ENCODE measurements at regions not wholly inside any gene's neighbourhood (a gene's known extent, or its start where the extent isn't known, plus 50 kb on each side); places are given as distances from the start of the nearest gene placed in this dataset.

DNA sequence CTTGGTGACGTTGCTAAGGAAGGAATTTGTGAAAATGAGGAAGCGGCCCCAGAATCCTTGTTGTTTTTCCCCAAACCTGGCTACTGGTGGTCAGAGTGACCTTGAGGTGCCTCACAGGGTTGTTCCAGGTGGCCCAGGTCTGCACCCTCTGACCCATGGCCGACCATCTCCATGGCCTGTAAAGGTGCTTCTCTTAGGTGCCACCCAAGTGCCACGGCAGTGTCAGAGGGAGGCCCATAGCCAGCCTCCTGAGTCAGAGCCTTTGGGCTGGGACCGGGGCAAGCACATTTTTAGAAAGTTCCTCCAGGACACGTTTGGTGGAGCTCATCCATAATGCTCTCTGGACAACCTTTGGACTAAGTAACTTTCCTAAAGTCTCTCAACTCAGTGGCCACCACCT lies 83.9 kb upstream of the IRS2 start:
- H3K27me3 ChIP-seq = no peaks in the 10 kb centered on the region
- TF ChIP-seq POLR2A (IDR thresholded peaks at IDR 0.05) = no peak
- TF ChIP-seq POLR2AphosphoS5 (IDR thresholded peaks at IDR 0.05) = no peak
- no peak for TF ChIP-seq CTCF (IDR thresholded peaks at IDR 0.05)
- H3K27ac ChIP-seq = no peak overlapping the region
- no peaks in the 10 kb centered on the region for H3K4me1 ChIP-seq
- no peaks in the 10 kb centered on the region for H3K36me3 ChIP-seq
- no peak for DNase-seq (ENCODE audit: low spot score in 2 of 2)
- intact Hi-C loops (cut with DNase I; ENCODE audit: low total_unique reads) = no loop called here
- H3K9me3 ChIP-seq = no peaks in the 10 kb centered on the region
- H3K4me3 ChIP-seq = peak overlapping the region in 2 of 3 donors; percentile 41 to 50

DNA sequence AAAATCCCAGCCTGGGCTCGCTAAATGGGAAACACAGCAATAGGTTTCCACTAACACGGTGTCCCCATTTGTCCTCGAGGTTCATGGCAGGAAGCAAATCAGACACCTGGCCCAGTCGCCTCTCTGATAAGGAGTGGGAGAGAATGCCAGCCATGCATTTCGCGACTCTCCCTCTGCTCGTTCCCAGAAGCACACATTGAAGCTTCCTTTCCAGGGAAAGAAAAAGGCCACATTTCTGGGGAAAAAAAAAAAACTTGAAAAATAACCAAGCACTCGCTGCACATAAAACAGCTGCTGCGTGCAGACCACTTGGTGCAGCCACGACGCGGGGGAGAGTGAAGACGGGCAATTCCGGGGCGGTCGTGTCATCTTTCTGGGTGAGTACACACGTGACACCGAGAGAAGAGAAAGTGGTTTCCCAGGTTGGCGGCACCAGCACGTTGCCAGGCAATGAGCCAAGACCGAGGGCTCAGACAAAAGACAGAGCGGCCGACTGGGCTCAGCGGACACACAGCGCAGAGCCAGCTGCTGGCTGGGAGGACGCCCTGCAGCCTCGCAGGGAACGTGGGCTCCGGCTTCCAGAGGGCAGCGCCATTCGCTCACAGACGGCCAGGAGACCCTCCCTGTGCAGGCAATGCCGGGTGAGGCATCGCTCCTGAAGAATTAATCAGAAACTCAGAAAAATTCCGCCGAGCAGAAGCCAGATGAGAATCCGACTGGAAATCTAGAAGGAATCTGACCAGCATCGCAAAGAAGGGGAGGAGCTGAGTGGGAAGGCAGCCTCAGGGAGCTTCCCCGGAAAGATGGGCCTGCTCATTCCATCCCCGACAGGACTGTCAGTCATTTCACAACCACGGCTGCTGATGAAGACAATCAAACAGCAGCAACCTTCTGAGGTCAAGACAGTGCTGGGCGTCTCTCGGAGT lies 83.2 kb upstream of the IRS2 start:
- peak; percentile 35 to 84 for DNase-seq (ENCODE audit: low spot score in 2 of 2)
- no peaks in the 10 kb centered on the region for H3K36me3 ChIP-seq
- no peaks in the 10 kb centered on the region for H3K4me1 ChIP-seq
- H3K4me3 ChIP-seq = peak overlapping the region; percentile 27 to 50 (median 41)
- TF ChIP-seq CTCF (IDR thresholded peaks at IDR 0.05) = peak in 1 of 3 donors; percentile 26
- TF ChIP-seq POLR2A (IDR thresholded peaks at IDR 0.05) = no peak
- H3K9me3 ChIP-seq = no peaks in the 10 kb centered on the region
- intact Hi-C loops (cut with DNase I; ENCODE audit: low total_unique reads) = no loop called here
- H3K27me3 ChIP-seq = no peaks in the 10 kb centered on the region
- H3K27ac ChIP-seq = no peak overlapping the region

DNA sequence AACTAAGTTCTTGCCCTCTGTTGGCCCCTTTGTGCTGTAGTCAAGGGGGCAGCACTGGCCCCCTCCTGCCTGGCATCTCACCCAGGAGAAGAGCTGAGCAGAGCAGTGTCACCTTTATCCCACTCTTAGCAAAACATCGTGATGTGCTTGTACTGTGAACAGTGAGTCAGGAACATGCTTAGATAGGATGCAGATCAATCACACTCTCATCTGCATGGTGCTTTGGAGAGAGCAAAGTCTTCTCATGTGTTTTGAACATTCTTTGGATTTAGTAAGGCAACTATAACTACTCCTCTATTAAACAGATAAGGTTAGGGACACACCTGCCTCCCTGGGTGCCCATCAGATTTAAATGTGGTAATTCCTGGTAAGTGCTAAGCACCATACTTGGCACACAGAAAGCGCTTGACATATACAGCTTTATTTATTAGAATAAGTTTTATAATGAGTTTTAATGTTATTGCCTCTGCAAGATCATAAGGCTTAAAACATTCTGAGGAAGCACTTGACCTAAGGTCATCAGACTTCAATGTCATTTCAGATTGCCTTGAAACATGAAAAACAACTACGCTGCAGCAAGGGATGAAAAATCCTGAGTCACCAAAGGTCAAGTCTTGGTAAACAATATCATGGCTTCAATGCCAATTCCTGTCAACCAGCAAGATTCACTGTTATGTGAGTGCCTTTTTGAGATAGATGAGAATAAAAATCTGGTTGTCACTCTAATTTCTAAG lies 82.4 kb upstream of the IRS2 start:
- DNase-seq (ENCODE audit: low spot score in 2 of 2) = no peak
- peak overlapping the region in 1 of 3 donors; percentile 41 for H3K4me3 ChIP-seq
- no peaks in the 10 kb centered on the region for H3K4me1 ChIP-seq
- no peaks in the 10 kb centered on the region for H3K9me3 ChIP-seq
- TF ChIP-seq POLR2AphosphoS5 (IDR thresholded peaks at IDR 0.05) (no peak), CTCF (IDR thresholded peaks at IDR 0.05) (no peak), POLR2A (IDR thresholded peaks at IDR 0.05) (no peak)
- H3K27ac ChIP-seq = no peak overlapping the region
- no peaks in the 10 kb centered on the region for H3K36me3 ChIP-seq
- no peaks in the 10 kb centered on the region for H3K27me3 ChIP-seq
- intact Hi-C loops (cut with DNase I; ENCODE audit: low total_unique reads) = no loop called here

DNA sequence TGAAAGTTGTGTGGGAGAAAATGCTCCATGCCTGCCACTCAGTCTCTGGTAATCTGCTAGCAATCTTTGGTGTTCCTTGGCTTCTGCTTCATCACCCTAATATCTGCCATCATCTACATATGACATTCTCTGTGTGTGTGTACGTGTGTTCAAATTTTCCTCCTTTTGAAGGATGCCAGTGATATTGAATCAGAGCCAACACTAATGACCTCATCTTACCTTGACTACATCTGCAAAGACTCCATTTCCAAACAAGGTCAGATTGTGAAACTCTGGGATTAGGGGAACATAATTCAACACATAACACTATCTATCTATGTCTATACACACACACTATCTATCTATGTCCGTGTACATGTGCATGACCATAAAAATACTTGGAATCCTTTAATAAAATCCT lies 81.4 kb upstream of the IRS2 start:
- H3K4me3 ChIP-seq = no peak overlapping the region
- no peak for TF ChIP-seq POLR2A (IDR thresholded peaks at IDR 0.05)
- TF ChIP-seq CTCF (IDR thresholded peaks at IDR 0.05) = no peak
- TF ChIP-seq POLR2AphosphoS5 (IDR thresholded peaks at IDR 0.05) = no peak
- intact Hi-C loops (cut with DNase I; ENCODE audit: low total_unique reads) = no loop called here
- no peak for DNase-seq (ENCODE audit: low spot score in 2 of 2)
- no peak overlapping the region for H3K27ac ChIP-seq
- H3K9me3 ChIP-seq = no peaks in the 10 kb centered on the region
- H3K4me1 ChIP-seq = no peaks in the 10 kb centered on the region
- no peaks in the 10 kb centered on the region for H3K27me3 ChIP-seq
- no peaks in the 10 kb centered on the region for H3K36me3 ChIP-seq

- H3K27ac ChIP-seq = no peak overlapping the region
- H3K9me3 ChIP-seq = no peaks in the 10 kb centered on the region
- intact Hi-C loops (cut with DNase I; ENCODE audit: low total_unique reads) = no loop called here
- H3K4me3 ChIP-seq = no peak overlapping the region
- no peaks in the 10 kb centered on the region for H3K36me3 ChIP-seq
- no peaks in the 10 kb centered on the region for H3K4me1 ChIP-seq
- H3K27me3 ChIP-seq = no peaks in the 10 kb centered on the region
- TF ChIP-seq POLR2A (IDR thresholded peaks at IDR 0.05) = no peak
- no peak for TF ChIP-seq CTCF (IDR thresholded peaks at IDR 0.05)
- TF ChIP-seq POLR2AphosphoS5 (IDR thresholded peaks at IDR 0.05) = no peak
- DNase-seq (ENCODE audit: low spot score in 2 of 2) = no peak
Observed at GRCh38 chr13:109862627-109863026, 76.2 kb upstream of the IRS2 start.
